ENCODE measurements at regions not wholly inside any gene's neighbourhood (a gene's known extent, or its start where the extent isn't known, plus 50 kb on each side); places are given as distances from the start of the nearest gene placed in this dataset.

GRCh38 chr14:47739541-47739940 is 64.1 kb upstream of the MDGA2 start:
- intact Hi-C loops (cut with micrococcal nuclease): no loop called here

GRCh38 chr14:47730296-47730695 is 54.9 kb upstream of the MDGA2 start:
- intact Hi-C loops (cut with micrococcal nuclease): no loop called here

Measured in T-helper 2 cell treated with Interferon-gamma antibody and Interleukin-4, amounts not matched to agents 100 ng/mL and 5 ng/mL, for 36 hours (primary cell).